Stimulated activated CD8-positive, alpha-beta memory T cell treated with anti-CD3 and anti-CD28 coated beads, Interleukin-4, amount 100 ng/mL, for 24 hours (primary cell): ENCODE measurements at regions not wholly inside any gene's neighbourhood (a gene's known extent, or its start where the extent isn't known, plus 50 kb on each side); places are given as distances from the start of the nearest gene placed in this dataset.
"Not testable (repeated sequence)": the region's sequence is repeated elsewhere in the genome, so short reads cannot be mapped to it uniquely, and the experiment has no call there.

Experiments
- DNase-seq: peaks from one replicate; pipeline ENCODE4 v3.0.0-alpha.2; 2020; ENCODE audit warnings: low read depth

GRCh38 chr18:70578480-70578879, 289.6 kb downstream of the SOCS6 start:
- no peak for DNase-seq

GRCh38 chr18:70577023-70577420, 288.2 kb downstream of the SOCS6 start:
- DNase-seq, result no peak

- DNase-seq, result no peak
Measured at GRCh38 chr18:70576276-70577022, 287.6 kb downstream of the SOCS6 start.

GRCh38 chr18:70574951-70575350, 286.1 kb downstream of the SOCS6 start:
- DNase-seq, result not testable (repeated sequence)

- DNase-seq, result not testable (repeated sequence)
Measured at GRCh38 chr18:70569647-70570046, 280.8 kb downstream of the SOCS6 start.

GRCh38 chr18:70559446-70559845, 270.6 kb downstream of the SOCS6 start:
- DNase-seq, result no peak

- DNase-seq, result no peak
Measured at GRCh38 chr18:70558371-70558770, 269.5 kb downstream of the SOCS6 start.

GRCh38 chr18:70554854-70555445, 266.1 kb downstream of the SOCS6 start:
- no peak for DNase-seq

- DNase-seq, result no peak
Measured at GRCh38 chr18:70553936-70554260, 265.1 kb downstream of the SOCS6 start.

GRCh38 chr18:70553245-70553935, 264.5 kb downstream of the SOCS6 start:
- no peak for DNase-seq

- no peak for DNase-seq
Measured at GRCh38 chr18:70536370-70537062, 247.7 kb downstream of the SOCS6 start.

- DNase-seq, result no peak
Measured at GRCh38 chr18:70535041-70535440, 246.2 kb downstream of the SOCS6 start.

- not testable (repeated sequence) for DNase-seq
Measured at GRCh38 chr18:70525322-70525721, 236.5 kb downstream of the SOCS6 start.

GRCh38 chr18:70523792-70524182, 234.9 kb downstream of the SOCS6 start:
- DNase-seq, result no peak

- no peak for DNase-seq
Measured at GRCh38 chr18:70523035-70523791, 234.4 kb downstream of the SOCS6 start.

GRCh38 chr18:70522183-70522680, 233.4 kb downstream of the SOCS6 start:
- DNase-seq, result no peak

- no peak for DNase-seq
Measured at GRCh38 chr18:70520867-70521266, 232.0 kb downstream of the SOCS6 start.

GRCh38 chr18:70513502-70514171, 224.8 kb downstream of the SOCS6 start:
- DNase-seq, result no peak

GRCh38 chr18:70507970-70508369, 219.1 kb downstream of the SOCS6 start:
- DNase-seq, result no peak

GRCh38 chr18:70506511-70506910, 217.7 kb downstream of the SOCS6 start:
- DNase-seq, result no peak

GRCh38 chr18:70503060-70503459, 214.2 kb downstream of the SOCS6 start:
- DNase-seq, result no peak
